Panc1 (cell line): ENCODE measurements at regions not wholly inside any gene's neighbourhood (a gene's known extent, or its start where the extent isn't known, plus 50 kb on each side); places are given as distances from the start of the nearest gene placed in this dataset.

ENCODE experiments used
- ATAC-seq: fragments of 200-7000 bp; cut with Tn5 transposase; 2 replicates; pipeline ENCODE4 v1.9.1; 2020; ENCODE audit warnings: mild to moderate bottlenecking, moderate library complexity
- BruUV-seq: library from RNA; stranded (reverse); fragments of 400-500 nt; replicated peaks from 2 replicates; lab custom pipeline; 2021; lab: Mats Ljungman, UMichigan
- CTCF ChIA-PET: fragments of 300-600 bp; sonication (Branson Sonifier 250); formaldehyde crosslinking; loops from one replicate; lab custom pipeline; 2022; ENCODE audit warnings: antibody characterized with exemption; lab: Charles Lee
- POLR2A ChIA-PET: fragments of 300-600 bp; sonication (Branson Sonifier 250); formaldehyde crosslinking; loops from one replicate; lab custom pipeline; 2022; ENCODE audit warnings: antibody characterized with exemption; lab: Charles Lee
- DNase-seq: peaks from one replicate; pipeline ENCODE4 v3.0.0-alpha.2; 2010; ENCODE audit warnings: low read depth, low spot score
- H3K27ac ChIP-seq: 2 replicates; pipeline ENCODE4 v1.5.1; 2011; ENCODE audit warnings: mild to moderate bottlenecking, low read length, inconsistent platforms
- H3K27me3 ChIP-seq: fragments of 200-500 bp; sonication (Bioruptor generic); 2 replicates; pipeline ENCODE4 v1.6.0; 2014; ENCODE audit warnings: low read length, inconsistent platforms; ENCODE audit not compliant: control insufficient read depth, insufficient read depth
- H3K36me3 ChIP-seq: fragments of 200-500 bp; sonication (Bioruptor generic); 2 replicates; pipeline ENCODE4 v1.5.1; 2014; ENCODE audit warnings: inconsistent platforms, mild to moderate bottlenecking, low read length, moderate library complexity; ENCODE audit not compliant: control insufficient read depth, insufficient read depth
- H3K4me1 ChIP-seq: 2 replicates; pipeline ENCODE4 v1.5.1; 2011; ENCODE audit warnings: inconsistent platforms, mild to moderate bottlenecking, low read length, moderate library complexity; ENCODE audit not compliant: control insufficient read depth, insufficient read depth
- H3K4me3 ChIP-seq, 2 experiments: 2 replicates each; pipeline ENCODE4 v1.5.1; 2011 to 2012; ENCODE audit warnings: low read depth in 2 of 2, low read length in 2 of 2, mild to moderate bottlenecking in 2 of 2, inconsistent platforms in 1 of 2, moderate library complexity in 1 of 2
- H3K9me3 ChIP-seq: fragments of 200-500 bp; sonication (Bioruptor generic); 2 replicates; pipeline ENCODE4 v1.5.1; 2014; ENCODE audit warnings: low read depth, mild to moderate bottlenecking, inconsistent platforms, low read length, moderate library complexity; ENCODE audit not compliant: control insufficient read depth, insufficient read depth
- POLR2AphosphoS5 ChIP-seq: IDR thresholded peaks from 2 replicates; pipeline ENCODE4 v1.6.1; 2012; ENCODE audit warnings: mild to moderate bottlenecking, low read depth, low read length, moderate library complexity
- SIN3A ChIP-seq: IDR thresholded peaks from 2 replicates; pipeline ENCODE4 v1.6.1; 2012; ENCODE audit warnings: low read depth, mild to moderate bottlenecking, low read length, moderate library complexity, borderline replicate concordance; ENCODE audit not compliant: insufficient read depth
- TCF7L2 ChIP-seq: IDR thresholded peaks from 2 replicates; pipeline ENCODE4 v1.6.1; 2011; ENCODE audit warnings: mild to moderate bottlenecking, low read depth, low read length, inconsistent platforms
- in situ Hi-C: cut with HindIII; loops from 2 replicates; pipeline ENCODE4 v1.10.0; 2016; ENCODE audit warnings: low sequenced_read_pairs, low pct_unique_long_range_greater_than_20kb
- intact Hi-C: fragments of 100-400 bp; cut with micrococcal nuclease; formaldehyde crosslinking; loops from one replicate; pipeline ENCODE4 v1.10.0; 2022; ENCODE audit not compliant: unreplicated experiment
- TF ChIP-seq, protein P1 (sequence below), 2 experiments: IDR thresholded peaks; 2 replicates each; pipeline ENCODE4 v1.6.1; 2011 to 2012; ENCODE audit warnings: low read depth in 2 of 2, control low read depth in 1 of 2, low read length in 1 of 2, mild to moderate bottlenecking in 1 of 2, moderate library complexity in 1 of 2; ENCODE audit not compliant: insufficient read depth in 1 of 2
- TF ChIP-seq, protein P2 (sequence below): fragments of 450-650 bp; IDR thresholded peaks from 2 replicates; pipeline ENCODE4 v1.5.1; 2017; ENCODE audit warnings: mild to moderate bottlenecking

DNA sequence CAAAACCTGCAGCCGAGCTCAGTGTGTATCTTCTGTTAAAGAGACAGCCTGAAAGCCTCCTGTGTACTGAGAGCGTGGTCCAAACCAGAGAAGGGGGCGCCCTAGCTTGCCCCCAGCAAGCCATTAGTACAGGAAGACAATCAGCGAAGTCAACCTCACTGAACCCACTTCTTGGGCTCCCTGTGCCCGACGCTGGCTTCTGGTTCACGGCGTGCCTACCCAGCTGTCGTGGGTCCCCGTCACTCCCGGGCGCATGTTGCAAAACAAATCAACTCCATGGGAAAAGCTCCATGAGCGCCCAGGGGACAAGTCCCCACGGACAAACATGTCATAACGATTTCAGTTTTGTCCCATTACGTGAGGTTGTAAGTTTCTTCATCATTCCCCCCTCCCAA, 326.9 kb downstream of the SH3GL2 start:
- ATAC-seq (no peak), DNase-seq (no peak)
- ChIA-PET POLR2A (no interaction called here), CTCF (no interaction called here)
- no peaks in the 10 kb centered on the region for H3K27me3 ChIP-seq
- no peaks in the 10 kb centered on the region for H3K4me1 ChIP-seq
- no TSS peak for BruUV-seq
- intact Hi-C loops = no loop called here
- H3K4me3 ChIP-seq = no peak overlapping the region
- no peak overlapping the region for H3K27ac ChIP-seq
- no peaks in the 10 kb centered on the region for H3K9me3 ChIP-seq
- H3K36me3 ChIP-seq = no peaks in the 10 kb centered on the region
- in situ Hi-C loops = no loop called here
- TF ChIP-seq SIN3A (no peak), POLR2AphosphoS5 (no peak), TCF7L2 (no peak)
- TF ChIP-seq, protein P1, sequence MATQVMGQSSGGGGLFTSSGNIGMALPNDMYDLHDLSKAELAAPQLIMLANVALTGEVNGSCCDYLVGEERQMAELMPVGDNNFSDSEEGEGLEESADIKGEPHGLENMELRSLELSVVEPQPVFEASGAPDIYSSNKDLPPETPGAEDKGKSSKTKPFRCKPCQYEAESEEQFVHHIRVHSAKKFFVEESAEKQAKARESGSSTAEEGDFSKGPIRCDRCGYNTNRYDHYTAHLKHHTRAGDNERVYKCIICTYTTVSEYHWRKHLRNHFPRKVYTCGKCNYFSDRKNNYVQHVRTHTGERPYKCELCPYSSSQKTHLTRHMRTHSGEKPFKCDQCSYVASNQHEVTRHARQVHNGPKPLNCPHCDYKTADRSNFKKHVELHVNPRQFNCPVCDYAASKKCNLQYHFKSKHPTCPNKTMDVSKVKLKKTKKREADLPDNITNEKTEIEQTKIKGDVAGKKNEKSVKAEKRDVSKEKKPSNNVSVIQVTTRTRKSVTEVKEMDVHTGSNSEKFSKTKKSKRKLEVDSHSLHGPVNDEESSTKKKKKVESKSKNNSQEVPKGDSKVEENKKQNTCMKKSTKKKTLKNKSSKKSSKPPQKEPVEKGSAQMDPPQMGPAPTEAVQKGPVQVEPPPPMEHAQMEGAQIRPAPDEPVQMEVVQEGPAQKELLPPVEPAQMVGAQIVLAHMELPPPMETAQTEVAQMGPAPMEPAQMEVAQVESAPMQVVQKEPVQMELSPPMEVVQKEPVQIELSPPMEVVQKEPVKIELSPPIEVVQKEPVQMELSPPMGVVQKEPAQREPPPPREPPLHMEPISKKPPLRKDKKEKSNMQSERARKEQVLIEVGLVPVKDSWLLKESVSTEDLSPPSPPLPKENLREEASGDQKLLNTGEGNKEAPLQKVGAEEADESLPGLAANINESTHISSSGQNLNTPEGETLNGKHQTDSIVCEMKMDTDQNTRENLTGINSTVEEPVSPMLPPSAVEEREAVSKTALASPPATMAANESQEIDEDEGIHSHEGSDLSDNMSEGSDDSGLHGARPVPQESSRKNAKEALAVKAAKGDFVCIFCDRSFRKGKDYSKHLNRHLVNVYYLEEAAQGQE (IDR thresholded peaks at IDR 0.05; ENCODE audit: insufficient read depth in 1 of 2, low read depth in 2 of 2, low read length in 1 of 2) = no peak
- TF ChIP-seq, protein P2, sequence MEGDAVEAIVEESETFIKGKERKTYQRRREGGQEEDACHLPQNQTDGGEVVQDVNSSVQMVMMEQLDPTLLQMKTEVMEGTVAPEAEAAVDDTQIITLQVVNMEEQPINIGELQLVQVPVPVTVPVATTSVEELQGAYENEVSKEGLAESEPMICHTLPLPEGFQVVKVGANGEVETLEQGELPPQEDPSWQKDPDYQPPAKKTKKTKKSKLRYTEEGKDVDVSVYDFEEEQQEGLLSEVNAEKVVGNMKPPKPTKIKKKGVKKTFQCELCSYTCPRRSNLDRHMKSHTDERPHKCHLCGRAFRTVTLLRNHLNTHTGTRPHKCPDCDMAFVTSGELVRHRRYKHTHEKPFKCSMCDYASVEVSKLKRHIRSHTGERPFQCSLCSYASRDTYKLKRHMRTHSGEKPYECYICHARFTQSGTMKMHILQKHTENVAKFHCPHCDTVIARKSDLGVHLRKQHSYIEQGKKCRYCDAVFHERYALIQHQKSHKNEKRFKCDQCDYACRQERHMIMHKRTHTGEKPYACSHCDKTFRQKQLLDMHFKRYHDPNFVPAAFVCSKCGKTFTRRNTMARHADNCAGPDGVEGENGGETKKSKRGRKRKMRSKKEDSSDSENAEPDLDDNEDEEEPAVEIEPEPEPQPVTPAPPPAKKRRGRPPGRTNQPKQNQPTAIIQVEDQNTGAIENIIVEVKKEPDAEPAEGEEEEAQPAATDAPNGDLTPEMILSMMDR = no peak

DNA sequence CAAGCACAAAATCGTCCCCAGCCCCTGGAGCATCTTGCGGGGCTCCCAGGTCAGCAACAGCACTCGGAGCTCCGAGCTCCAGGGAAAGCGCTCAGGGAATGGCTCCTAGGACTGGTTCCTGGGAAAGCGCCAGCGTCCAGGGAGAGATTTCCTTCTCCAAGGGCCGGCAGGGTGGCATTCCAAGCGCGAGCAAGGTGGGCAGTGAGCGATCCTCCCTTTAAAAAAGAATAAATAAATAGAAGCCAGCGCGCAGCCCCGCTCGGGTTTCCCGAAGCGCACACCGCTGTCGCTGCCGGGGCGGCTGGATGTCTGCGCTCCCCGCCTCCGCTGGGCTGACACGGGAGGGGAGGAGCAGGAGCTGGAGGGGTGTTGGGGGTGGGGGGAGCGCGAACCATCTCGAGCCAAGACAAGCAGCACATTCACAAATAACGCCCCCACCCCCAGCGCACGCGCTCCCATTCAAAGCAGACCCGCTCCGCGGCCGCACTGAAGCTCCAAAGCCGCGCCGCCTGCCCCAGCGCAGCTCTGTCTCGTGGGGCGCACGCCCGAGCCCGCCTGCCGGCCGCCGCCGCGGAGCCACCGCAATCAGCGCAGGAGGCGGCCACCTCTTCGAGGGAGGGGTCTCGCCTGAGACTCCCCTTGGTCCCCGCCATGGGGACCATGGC, 327.4 kb downstream of the SH3GL2 start:
- TF ChIP-seq TCF7L2 (no peak), POLR2AphosphoS5 (no peak), SIN3A (no peak)
- TF ChIP-seq, protein P1 (IDR thresholded peaks at IDR 0.05; ENCODE audit: insufficient read depth in 1 of 2, low read depth in 2 of 2, low read length in 1 of 2) = no peak
- Histone ChIP-seq H3K4me3 (no peak overlapping the region), H3K27me3 (no peaks in the 10 kb centered on the region), H3K27ac (no peak overlapping the region), H3K4me1 (no peaks in the 10 kb centered on the region), H3K9me3 (no peaks in the 10 kb centered on the region), H3K36me3 (no peaks in the 10 kb centered on the region)
- DNase-seq (no peak), ATAC-seq (no peak)
- in situ Hi-C loops = no loop called here
- no TSS peak for BruUV-seq
- ChIA-PET CTCF (no interaction called here), POLR2A (no interaction called here)
- intact Hi-C loops = no loop called here
